GM21825 (cell line): ENCODE measurements at regions not wholly inside any gene's neighbourhood (a gene's known extent, or its start where the extent isn't known, plus 50 kb on each side); places are given as distances from the start of the nearest gene placed in this dataset.

Source experiments
- ATAC-seq: cut with Tn5 transposase; IDR thresholded peaks from one replicate; pipeline ENCODE4 v1.9.1; 2021; ENCODE audit warnings: mild to moderate bottlenecking, moderate library complexity; ENCODE audit not compliant: unreplicated experiment

- ATAC-seq, result no peak
These were observed 292.4 kb downstream of the EFNB2 start for GRCh38 chr13:106243011-106243565.

DNA sequence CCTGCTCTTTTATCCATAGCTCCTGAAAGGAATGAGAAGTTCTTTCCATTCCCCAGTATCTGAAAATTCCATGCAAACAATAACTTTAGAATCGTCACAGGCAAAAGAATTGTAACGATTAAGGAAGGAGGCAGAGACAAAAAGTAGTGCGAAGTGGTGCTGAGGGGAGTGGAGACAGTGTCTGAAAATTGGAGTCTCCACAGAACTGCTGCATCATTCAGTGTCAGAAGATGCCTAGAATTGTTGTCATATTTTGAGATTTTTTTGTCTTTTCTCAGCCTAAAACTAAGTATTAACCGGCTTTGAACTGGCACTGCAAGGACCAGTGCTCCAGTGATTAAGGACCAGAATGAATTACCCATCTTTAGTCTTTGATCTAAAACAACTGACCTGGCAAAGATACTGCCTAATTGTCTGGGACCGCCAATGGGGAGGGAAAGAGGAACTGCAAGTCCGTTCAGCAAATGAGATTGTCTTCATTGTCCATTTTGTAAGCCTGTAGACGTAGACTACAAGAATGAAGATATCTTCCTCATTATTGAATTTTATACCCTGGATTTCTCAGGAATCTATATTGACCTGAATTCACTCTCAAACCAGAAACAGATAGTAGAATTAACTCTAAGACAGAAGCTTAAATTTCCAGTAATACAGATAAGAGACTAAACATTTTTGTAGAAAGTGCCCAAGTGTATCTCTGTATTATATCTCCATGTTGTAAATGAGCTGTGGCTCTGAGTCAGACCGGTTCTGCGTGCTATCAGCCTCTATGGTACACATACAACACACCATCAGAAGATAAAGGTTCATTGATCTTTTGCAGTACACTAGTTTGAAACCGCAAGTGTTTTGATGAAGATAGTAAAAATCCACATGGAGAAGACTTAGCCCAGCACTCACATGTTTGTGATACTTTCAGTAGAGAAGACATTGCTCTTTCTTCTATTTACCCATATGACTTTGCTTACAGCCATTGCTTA lies 293.2 kb downstream of the EFNB2 start:
- no peak for ATAC-seq

DNA sequence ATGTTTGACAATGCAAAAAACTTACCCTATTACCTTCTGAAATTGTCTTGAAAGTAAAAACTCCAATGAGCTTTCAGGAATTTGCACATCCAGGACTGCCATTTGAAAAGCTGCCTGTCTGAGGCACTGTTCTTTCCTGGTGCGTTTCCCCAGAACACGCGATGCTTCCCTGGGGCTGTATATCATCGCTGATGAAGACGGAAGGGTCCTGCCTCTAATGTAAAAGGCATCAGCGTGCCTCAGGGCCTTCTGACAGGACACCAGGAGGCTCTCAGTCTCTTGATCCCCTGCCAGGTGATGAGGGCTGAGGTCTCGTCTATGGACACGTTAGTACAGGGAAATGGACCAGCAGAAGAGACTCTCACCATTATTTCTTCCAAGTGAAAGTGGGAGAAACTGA lies 296.8 kb downstream of the EFNB2 start:
- ATAC-seq, result no peak

DNA sequence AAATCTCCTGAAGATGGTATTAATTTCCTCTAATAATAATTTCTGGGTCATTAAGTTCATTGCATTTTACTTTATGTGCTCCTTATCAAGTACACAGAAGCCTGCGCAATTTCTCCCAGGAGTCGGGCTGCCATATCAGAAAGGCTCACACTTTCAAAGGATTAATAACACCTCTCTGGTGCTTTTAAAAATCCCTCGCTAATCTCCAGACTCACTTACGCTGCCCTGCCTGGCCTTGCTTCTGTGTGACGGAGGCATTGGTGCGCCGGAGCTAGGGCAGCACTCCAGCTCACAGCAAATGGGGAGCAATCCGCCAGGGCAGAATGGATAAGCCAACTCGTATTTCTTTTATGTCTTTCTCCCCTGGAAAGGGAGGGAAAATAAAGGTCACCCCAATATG lies 300.8 kb downstream of the EFNB2 start:
- no peak for ATAC-seq

GRCh38 chr13:106233134-106233735 lies 302.2 kb downstream of the EFNB2 start:
- ATAC-seq, result no peak

DNA sequence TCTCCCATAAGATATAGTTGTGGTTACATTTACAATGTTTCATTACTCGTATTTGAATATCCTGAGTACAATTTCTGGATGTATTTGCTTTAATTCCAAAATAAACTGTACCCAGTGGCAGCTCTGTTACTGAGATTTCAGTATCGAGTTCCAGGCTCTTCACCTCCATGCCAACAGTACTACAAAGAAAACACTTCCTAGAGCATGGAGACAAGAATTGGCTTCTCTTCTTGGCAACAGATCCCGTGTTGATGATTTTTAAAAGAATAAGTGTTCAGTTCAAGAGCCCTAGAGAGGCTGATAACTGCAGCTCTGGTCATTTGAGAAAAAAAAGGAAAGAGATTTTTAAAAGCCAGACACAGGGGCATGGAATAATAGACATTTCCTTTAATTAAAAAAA lies 302.8 kb downstream of the EFNB2 start:
- ATAC-seq, result no peak

- no peak for ATAC-seq
These were observed 305.0 kb downstream of the EFNB2 start for GRCh38 chr13:106230450-106230849.

- no peak for ATAC-seq
These were observed 310.3 kb downstream of the EFNB2 start for GRCh38 chr13:106225126-106225525.

- ATAC-seq, result no peak
These were observed 315.3 kb downstream of the EFNB2 start for GRCh38 chr13:106220211-106220610.

DNA sequence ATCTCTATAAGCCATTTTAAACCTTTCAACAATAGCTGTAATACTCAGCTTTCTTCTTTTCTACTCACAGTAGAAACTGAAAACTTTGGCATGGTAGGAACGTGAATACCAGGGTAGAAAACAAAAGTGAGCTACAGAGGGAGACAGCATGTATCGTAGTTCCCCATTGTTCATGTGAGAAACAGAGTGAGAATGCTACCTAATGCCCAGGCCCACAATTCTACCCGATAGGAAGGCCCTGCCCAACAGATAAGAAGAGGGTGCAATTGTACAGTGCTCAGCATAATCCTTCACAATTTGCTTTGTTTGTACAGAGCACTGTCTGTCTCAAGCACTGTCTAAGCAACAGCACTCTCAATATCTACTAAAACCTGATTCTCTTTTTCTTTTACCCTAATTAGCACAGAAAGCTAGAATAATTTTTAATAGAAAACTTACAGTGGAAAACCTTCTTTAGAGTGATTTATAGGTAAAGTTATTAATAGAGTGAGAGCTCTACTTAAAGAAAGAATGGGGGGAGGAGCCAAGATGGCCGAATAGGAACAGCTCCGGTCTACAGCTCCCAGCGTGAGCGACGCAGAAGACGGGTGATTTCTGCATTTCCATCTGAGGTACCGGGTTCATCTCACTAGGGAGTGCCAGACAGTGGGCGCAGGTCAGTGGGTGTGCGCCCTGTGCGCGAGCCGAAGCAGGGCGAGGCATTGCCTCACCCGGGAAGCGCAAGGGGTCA lies 322.3 kb downstream of the EFNB2 start:
- ATAC-seq, result no peak

DNA sequence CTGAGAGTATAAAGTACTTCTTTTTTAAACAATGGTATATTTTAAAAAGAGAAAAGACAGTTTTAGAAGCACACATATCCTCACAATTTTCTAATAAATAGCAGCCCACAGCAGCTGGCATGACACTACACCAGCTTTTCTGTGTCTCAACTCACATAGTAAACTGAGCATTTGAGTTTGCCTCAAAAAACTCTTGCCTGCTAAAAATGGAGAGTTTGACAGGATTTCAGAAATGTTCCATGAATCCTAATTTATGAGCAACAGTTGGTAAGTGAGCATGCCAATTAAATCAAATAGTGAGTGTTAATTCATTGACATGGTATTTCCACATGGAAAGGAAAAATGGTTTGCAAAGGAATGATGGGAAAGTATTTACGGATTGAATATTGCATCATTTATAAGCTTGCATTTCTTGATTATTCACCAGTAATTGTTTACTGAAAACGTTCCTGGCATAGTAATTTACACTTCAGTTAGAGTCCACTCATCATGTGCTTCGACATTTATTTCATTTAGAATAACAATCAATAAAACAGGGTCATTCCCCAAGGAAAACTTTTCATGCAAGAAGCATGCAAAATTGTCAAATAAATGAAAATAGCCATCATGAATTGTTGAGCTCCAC lies 323.0 kb downstream of the EFNB2 start:
- ATAC-seq, result no peak

GRCh38 chr13:106210324-106210723 lies 325.1 kb downstream of the EFNB2 start:
- ATAC-seq, result no peak

DNA sequence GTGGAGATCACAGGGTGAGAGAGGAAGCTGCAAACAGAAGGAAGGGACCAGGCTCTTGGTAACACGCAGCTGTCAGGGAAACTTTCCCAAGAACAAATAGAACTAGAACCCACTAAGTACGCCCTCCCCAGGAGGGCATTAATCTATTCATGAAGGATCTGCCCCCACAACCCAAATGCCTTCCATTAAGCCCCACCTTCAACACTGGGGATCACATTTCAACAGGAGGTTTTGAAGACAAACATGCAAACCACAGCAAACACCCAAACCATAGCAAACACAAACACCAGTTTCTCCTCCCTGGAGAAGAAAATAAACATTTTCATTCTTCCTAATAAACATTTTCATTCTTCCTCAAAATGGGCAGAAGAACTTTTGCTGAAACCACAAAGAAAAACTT lies 329.6 kb downstream of the EFNB2 start:
- no peak for ATAC-seq

DNA sequence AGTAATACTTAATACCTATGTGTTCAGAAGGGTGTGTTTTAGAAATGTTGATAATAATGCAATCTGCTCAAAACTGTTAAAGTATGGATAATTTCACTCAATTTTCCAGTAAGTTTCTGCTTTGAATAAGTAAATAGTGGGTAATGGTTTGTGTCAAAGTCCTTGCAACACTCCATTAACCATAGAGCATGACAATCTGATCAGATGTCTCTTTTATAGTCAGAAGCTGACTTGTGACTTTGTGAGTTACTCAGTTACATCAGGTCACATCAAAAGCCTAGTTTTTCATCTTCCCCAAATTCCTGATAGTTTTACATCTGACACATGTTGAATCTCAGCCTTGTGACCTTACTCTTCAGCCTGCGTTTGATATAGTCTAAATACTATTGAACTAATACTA lies 338.0 kb downstream of the EFNB2 start:
- no peak for ATAC-seq

DNA sequence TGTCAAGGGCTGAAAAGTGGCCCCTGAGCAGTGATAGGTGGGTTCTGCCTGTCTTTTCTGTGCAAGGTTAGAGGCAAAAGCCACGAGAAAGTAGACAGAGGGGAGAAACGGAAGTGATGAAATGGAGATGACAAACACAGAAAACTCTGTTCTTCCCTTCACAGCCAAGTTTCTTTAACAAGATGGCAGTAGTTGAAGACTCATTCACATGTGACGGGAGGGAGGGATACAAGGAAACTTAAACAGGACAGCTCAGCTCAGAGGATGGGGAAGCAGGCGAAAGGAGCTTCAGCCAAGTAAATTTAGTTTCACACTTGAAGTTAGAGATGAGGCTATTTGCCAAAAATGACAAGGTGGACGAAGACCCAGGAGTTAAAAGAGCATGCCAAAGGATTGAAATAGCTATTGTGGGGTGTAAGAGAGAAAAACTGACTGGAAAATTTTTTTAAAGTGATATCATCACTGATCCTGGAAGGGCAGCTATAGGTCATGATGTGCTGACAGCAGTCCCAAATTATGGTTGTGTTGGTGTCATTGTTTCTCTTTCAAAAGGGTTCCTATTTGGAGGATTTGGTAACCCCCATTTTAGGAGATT lies 347.9 kb downstream of the EFNB2 start:
- no peak for ATAC-seq

GRCh38 chr13:106187101-106187500 lies 348.4 kb downstream of the EFNB2 start:
- ATAC-seq, result no peak

- no peak for ATAC-seq
These were observed 349.0 kb downstream of the EFNB2 start for GRCh38 chr13:106186366-106187030.

- no peak for ATAC-seq
These were observed 350.7 kb downstream of the EFNB2 start for GRCh38 chr13:106184790-106185189.

DNA sequence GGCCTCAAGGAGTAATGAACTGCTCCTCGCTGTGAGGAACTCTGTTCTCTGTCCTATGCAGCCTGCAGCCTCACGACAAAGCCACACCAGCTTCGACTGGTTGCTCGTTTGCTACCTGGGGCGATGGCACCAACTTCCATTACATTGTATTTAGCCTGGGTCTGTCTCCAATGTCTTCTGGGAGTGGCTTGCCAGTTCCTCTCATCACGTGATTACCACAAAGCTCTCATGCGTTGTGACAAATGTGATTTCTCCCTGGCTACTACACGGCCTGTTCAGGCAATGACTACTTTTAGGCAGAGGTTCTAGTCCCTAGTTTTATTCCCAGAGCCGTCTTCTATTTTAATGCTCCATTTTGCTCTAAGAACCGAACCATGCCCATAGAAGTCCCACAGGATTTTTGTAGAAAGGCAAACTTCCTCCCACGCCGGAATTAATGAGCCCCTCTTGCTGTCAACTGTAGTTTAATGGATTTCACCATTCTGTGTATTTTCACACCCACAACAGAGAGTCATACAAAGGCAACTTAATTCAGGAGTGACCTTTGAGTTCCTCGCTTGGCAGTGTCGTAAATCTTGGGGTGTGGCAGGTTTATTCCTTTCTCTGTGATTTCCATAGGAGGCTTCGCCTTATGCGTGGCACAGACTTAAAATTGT lies 351.9 kb downstream of the EFNB2 start:
- no peak for ATAC-seq
